Skeletal muscle cell (primary cell): ENCODE measurements at regions not wholly inside any gene's neighbourhood (a gene's known extent, or its start where the extent isn't known, plus 50 kb on each side); places are given as distances from the start of the nearest gene placed in this dataset.
A peak's percentile ranks its signal among the peaks of the same experiment; 100 is the strongest.

Source experiments
- DNase-seq: peaks from one replicate; pipeline ENCODE4 v3.0.0-alpha.2; 2010; ENCODE audit warnings: low read depth
- H3K4me3 ChIP-seq: 2 replicates; pipeline ENCODE4 v1.5.1; 2011; ENCODE audit warnings: low read depth, mild to moderate bottlenecking, control low read depth, low read length, moderate library complexity

- DNase-seq, result no peak
- no peak overlapping the region for H3K4me3 ChIP-seq
Observed at GRCh38 chr3:166488977-166489672, 651.9 kb upstream of the BCHE start.

DNA sequence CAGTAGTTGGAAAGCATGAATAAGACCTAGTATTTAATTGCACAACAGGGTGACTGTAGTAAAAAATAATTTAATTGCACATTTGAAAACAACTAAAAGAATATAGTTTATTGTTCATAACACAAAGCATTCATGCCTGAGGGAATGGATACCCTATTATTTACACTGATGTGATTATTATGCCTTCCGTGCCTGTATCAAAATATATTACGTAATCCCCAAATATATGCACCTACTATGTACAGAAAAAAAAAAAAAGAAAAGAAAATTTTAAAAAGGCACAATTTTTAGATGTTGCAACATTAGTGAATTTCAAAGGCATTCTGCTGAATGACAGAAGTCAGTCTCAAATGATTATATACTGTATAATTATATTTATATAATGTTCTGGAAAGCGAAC, 647.2 kb upstream of the BCHE start:
- DNase-seq, result no peak
- no peak overlapping the region for H3K4me3 ChIP-seq

GRCh38 chr3:166481340-166481739, 644.1 kb upstream of the BCHE start:
- no peak overlapping the region for H3K4me3 ChIP-seq
- DNase-seq, result no peak

DNA sequence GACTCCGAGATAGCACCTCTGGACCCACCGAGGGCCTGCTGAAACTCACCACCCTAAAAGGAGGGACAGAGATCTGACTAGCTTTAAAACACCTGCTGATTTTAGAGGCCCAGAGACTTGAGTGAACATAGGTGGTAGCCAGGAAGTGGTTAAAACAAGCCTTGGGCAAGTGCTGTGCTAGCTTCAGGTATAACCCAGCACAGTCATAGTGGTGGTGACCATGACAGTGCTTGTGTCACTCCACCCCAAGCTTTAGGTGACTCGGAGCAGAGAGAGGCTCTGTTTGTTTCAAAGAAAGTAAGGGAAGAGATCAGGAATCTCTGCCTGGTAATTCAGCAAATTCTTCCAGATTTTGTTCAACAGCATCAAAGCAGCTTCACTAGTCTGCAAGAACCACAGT, 641.1 kb upstream of the BCHE start:
- H3K4me3 ChIP-seq, result no peak overlapping the region
- no peak for DNase-seq

GRCh38 chr3:166473501-166473900, 636.3 kb upstream of the BCHE start:
- no peak for DNase-seq

GRCh38 chr3:166472015-166472414, 634.8 kb upstream of the BCHE start:
- H3K4me3 ChIP-seq, result no peak overlapping the region
- no peak for DNase-seq

More at GRCh38 chr3:166473501-166473900, 636.3 kb upstream of the BCHE start:
- H3K4me3 ChIP-seq, result no peak overlapping the region

- no peak overlapping the region for H3K4me3 ChIP-seq
- no peak for DNase-seq
Observed at GRCh38 chr3:166471074-166471767, 634.0 kb upstream of the BCHE start.

GRCh38 chr3:166462891-166463470, 625.8 kb upstream of the BCHE start:
- peak; percentile 7 for DNase-seq
- no peak overlapping the region for H3K4me3 ChIP-seq

GRCh38 chr3:166461626-166462025, 624.4 kb upstream of the BCHE start:
- no peak for DNase-seq
- H3K4me3 ChIP-seq, result no peak overlapping the region

DNA sequence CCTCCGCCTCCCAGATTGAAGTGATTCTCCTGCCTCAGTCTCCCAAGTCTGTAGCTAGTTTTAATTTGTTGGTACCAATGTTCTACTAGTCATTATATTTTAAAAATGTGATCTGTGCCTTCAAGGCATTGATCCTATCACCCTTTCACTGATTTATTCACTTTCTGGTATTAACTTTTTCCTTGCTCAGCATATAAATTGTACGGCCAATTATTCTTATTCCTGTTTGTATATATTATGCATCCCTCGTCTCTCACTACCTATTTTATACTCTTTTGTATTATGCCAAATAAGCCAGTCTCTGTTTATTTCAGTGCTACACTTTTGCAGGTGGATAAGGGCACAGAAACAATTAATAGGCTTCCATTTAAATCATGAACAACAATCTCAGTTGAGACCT, 620.2 kb upstream of the BCHE start:
- H3K4me3 ChIP-seq, result no peak overlapping the region
- no peak for DNase-seq

DNA sequence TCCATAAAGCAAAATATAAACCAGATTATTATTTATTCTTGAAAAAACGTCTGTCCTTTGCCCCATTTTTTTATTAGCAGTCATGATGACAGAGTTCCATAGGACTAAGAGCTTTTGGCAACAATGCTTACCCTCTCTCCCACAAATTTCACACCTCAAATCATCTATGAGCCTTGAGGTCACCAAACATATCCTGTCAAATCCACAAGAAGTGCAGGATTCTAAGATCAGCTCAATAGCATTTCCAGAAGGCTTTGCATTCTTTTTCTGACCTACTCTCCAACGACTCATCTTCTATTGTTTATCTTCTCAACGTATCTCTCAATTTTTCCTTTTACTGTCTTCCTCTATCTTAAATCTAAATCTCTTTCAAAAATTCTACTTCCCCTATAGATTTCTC, 619.1 kb upstream of the BCHE start:
- DNase-seq, result peak; percentile 14
- H3K4me3 ChIP-seq, result no peak overlapping the region

DNA sequence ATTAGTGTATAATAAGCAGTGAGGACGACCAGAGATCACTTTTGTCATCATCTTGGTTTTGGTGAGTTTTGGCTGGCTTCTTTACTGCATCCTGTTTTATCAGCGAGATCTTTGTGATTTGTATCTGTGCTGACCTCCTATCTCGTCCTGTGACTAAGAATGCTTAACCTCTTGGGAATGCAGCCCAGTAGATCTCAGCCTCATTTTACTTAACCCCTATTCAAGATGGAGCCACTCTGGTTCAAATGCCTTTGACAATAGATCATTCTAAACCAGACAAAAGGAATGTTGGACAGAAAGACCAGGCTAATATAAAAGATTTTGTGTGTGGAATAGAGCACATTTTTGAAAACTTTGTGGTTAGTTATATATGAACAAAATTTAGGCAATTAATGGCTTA, 618.5 kb upstream of the BCHE start:
- no peak overlapping the region for H3K4me3 ChIP-seq
- peak; percentile 19 for DNase-seq

DNA sequence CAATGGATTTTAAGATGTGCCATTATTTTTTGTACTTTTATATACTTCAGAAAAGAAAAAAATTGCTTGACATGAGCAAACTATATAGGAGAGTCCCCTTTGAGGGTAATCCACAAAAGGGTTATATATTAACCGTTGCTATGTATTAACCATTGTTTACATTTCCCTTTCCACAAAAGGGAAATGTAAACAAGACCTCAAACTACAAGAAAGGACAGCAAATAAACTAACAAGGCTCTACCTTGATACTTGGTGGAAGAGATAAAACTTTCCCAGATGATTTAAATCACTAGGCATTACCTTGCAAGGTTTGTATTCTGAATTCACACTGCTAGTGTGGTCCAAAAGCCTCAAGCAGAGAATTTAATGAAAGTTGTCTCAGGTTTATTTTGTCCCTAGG, 616.3 kb upstream of the BCHE start:
- no peak for DNase-seq
- no peak overlapping the region for H3K4me3 ChIP-seq

DNA sequence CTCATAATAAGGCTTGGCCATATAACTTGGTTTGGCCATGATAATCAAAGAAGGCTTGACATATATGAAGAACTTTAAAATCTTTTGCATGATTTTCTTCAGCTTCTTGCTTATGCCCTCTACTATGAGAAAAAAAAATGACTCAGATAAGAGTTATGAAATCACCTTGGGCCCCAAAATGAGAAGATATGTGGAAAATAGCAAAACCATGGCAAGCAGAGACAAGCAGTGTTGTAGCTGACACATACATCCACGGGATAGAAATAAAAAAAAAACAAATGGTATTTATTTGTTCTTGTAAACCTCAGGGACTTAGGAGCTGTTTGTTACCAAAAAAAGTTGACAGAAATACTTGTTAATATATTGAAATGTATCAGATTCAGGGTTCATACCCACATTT, 614.8 kb upstream of the BCHE start:
- H3K4me3 ChIP-seq, result no peak overlapping the region
- no peak for DNase-seq

GRCh38 chr3:166447513-166447912, 610.3 kb upstream of the BCHE start:
- no peak overlapping the region for H3K4me3 ChIP-seq
- no peak for DNase-seq

DNA sequence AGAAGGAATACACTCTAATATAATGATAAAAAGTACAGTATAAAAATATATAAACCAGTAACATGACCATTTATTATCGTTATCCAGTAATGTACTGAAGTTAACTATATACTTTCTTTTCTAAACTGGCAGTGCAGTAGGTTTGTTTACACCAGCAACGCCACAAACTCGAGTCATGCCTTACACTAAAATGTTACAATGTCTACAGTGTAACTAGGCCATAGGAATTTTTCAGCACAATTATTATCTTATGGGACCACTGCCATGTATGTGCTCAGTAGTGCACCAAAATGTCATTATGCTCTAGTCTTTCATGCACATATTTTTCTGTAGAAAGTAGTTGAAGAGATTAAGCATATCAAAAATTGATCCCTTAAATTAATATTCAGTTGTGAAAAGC, 609.8 kb upstream of the BCHE start:
- peak; percentile 12 for DNase-seq
- no peak overlapping the region for H3K4me3 ChIP-seq

- DNase-seq, result peak; percentile 35
- H3K4me3 ChIP-seq, result no peak overlapping the region
Observed at GRCh38 chr3:166446291-166446690, 609.1 kb upstream of the BCHE start.

- H3K4me3 ChIP-seq, result no peak overlapping the region
Observed at GRCh38 chr3:166445865-166446264, 608.6 kb upstream of the BCHE start.

DNA sequence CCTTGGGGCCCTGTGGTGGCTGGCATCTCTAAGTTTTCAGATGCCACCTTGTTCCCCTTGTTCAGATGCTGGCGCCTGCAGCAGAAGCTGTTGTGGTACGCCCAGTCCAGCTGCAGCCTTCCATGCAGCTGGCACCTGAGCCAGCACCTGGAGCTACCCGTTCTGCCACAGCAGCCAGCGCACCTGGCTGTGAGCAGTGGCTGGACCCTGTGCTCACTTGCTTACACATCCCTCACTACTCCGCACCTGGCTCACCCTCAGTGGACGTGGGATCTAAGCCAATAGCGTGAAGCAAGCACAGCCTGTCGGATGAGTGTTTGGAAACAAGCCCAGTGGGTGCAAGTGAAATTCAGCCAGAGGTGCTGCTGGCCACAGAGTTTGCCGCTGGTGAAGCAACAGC, 607.5 kb upstream of the BCHE start:
- peak; percentile 4 for DNase-seq
- no peak overlapping the region for H3K4me3 ChIP-seq

More at GRCh38 chr3:166445865-166446264, 608.6 kb upstream of the BCHE start:
- DNase-seq, result peak; percentile 6

GRCh38 chr3:166444336-166444735, 607.1 kb upstream of the BCHE start:
- DNase-seq, result peak; percentile 34
- H3K4me3 ChIP-seq, result no peak overlapping the region
